ENCODE measurements at regions not wholly inside any gene's neighbourhood (a gene's known extent, or its start where the extent isn't known, plus 50 kb on each side); places are given as distances from the start of the nearest gene placed in this dataset.

GRCh38 chr13:102517959-102518358 lies 78.8 kb upstream of the TPP2 start (continued):
- TF ChIP-seq BCLAF1 (IDR thresholded peaks at IDR 0.05; ENCODE audit: borderline replicate concordance in 1 of 2, control insufficient read depth in 1 of 2, low read depth in 2 of 2, low read length in 1 of 2): no peak
- no peak for TF ChIP-seq ZFP1 (CRISPR knock-in tag; IDR thresholded peaks at IDR 0.05)
- no peak for TF ChIP-seq KLF10 (CRISPR knock-in tag; IDR thresholded peaks at IDR 0.05)
- TF ChIP-seq ZNF146 (CRISPR knock-in tag; IDR thresholded peaks at IDR 0.05; ENCODE audit: unreplicated experiment): no peak
- TF ChIP-seq ZNF785 (CRISPR knock-in tag; IDR thresholded peaks at IDR 0.05): no peak
- no peak for TF ChIP-seq ZC3H4 (CRISPR knock-in tag; IDR thresholded peaks at IDR 0.05; ENCODE audit: borderline replicate concordance)

GRCh38 chr13:102510072-102510471 lies 86.7 kb upstream of the TPP2 start:
- TF ChIP-seq U2AF1 (optimal IDR thresholded peaks at IDR 0.05; ENCODE audit: low read depth, low read length) (no peak), LEF1 (IDR thresholded peaks at IDR 0.05) (no peak), STAT5A (IDR thresholded peaks at IDR 0.05; ENCODE audit: borderline replicate concordance, low read length) (no peak), KAT8 (IDR thresholded peaks at IDR 0.05; ENCODE audit: low read depth) (no peak), EGR1 (conservative IDR thresholded peaks at IDR 0.05) (no peak)
- TF ChIP-seq, protein P1, sequence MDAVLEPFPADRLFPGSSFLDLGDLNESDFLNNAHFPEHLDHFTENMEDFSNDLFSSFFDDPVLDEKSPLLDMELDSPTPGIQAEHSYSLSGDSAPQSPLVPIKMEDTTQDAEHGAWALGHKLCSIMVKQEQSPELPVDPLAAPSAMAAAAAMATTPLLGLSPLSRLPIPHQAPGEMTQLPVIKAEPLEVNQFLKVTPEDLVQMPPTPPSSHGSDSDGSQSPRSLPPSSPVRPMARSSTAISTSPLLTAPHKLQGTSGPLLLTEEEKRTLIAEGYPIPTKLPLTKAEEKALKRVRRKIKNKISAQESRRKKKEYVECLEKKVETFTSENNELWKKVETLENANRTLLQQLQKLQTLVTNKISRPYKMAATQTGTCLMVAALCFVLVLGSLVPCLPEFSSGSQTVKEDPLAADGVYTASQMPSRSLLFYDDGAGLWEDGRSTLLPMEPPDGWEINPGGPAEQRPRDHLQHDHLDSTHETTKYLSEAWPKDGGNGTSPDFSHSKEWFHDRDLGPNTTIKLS (IDR thresholded peaks at IDR 0.05; ENCODE audit: borderline replicate concordance, low read depth): no peak
- H3K79me2 ChIP-seq (ENCODE audit: control insufficient read depth, insufficient read depth, low read length): no peaks in the 10 kb centered on the region
- intact Hi-C loops (cut with micrococcal nuclease) (no loop called here), in situ Hi-C loops (cut with MboI) (no loop called here)
- DNase-seq (ENCODE audit: extremely low read depth in 1 of 4, low spot score in 3 of 4) (no peak), ATAC-seq (no peak), FAIRE-seq (no peak)
- H3K9ac ChIP-seq (ENCODE audit: insufficient read depth in 1 of 2, low read depth in 2 of 2, low read length in 2 of 2): no peak overlapping the region
- H3K36me3 ChIP-seq (ENCODE audit: control insufficient read depth, insufficient read depth, low read length): no peaks in the 10 kb centered on the region
- no peak overlapping the region for H3K4me3 ChIP-seq
- H2AFZ ChIP-seq (ENCODE audit: low read depth, low read length): no peak overlapping the region
- H3K4me2 ChIP-seq (ENCODE audit: insufficient read depth, low read length): no peak overlapping the region
- no peak overlapping the region for H3K27ac ChIP-seq (ENCODE audit: extremely low read depth, low read depth, low read length)
- no peaks in the 10 kb centered on the region for H3K9me3 ChIP-seq (replicated peaks; ENCODE audit: control insufficient read depth, insufficient read depth, low read depth, low read length)
- H3K4me1 ChIP-seq (replicated peaks in 1 of 2; ENCODE audit: control insufficient read depth in 2 of 2, insufficient read depth in 2 of 2, low read length in 2 of 2): no peaks in the 10 kb centered on the region
- ChIA-PET POLR2A (no interaction called here), CTCF (ENCODE audit: low intra/inter-chr PET ratio) (no interaction called here)
- no peaks in the 10 kb centered on the region for H3K27me3 ChIP-seq (ENCODE audit: control insufficient read depth in 2 of 2, insufficient read depth in 2 of 2, low read length in 2 of 2)
- no peaks in the 10 kb centered on the region for H3K9me1 ChIP-seq (ENCODE audit: control insufficient read depth, insufficient read depth, low read length)
- H4K20me1 ChIP-seq (replicated peaks; ENCODE audit: control insufficient read depth, insufficient read depth, low read length): no peaks in the 10 kb centered on the region
- BruUV-seq (replicated peaks): no TSS peak
- 0% methylated on average over 2 of the region's 2 CpGs for WGBS (ENCODE audit: insufficient coverage, low coverage, missing lambda C conversion rate)

Measured in K562 (cell line).